Type B pancreatic cell (in vitro differentiated cells): ENCODE measurements at regions not wholly inside any gene's neighbourhood (a gene's known extent, or its start where the extent isn't known, plus 50 kb on each side); places are given as distances from the start of the nearest gene placed in this dataset.

Source experiments
- DNase-seq: peaks from one replicate; pipeline ENCODE4 v3.0.0; 2021; ENCODE audit warnings: mixed read lengths; ENCODE audit not compliant: unreplicated experiment; ENCODE audit errors: extremely low spot score
- H3K27ac Mint-ChIP-seq: 2 replicates; pipeline ENCODE4 v1.8.0; 2021; ENCODE audit warnings: mild to moderate bottlenecking, mixed read lengths
- H3K27me3 Mint-ChIP-seq: 2 replicates; pipeline ENCODE4 v1.8.0; 2021; ENCODE audit warnings: mixed read lengths
- H3K36me3 Mint-ChIP-seq: 2 replicates; pipeline ENCODE4 v1.8.0; 2021; ENCODE audit warnings: mixed read lengths
- H3K4me1 Mint-ChIP-seq: one replicate; pipeline ENCODE4 v1.8.0; 2021; ENCODE audit warnings: mixed read lengths; ENCODE audit not compliant: unreplicated experiment
- H3K4me3 Mint-ChIP-seq: 2 replicates; pipeline ENCODE4 v1.8.0; 2021; ENCODE audit warnings: mild to moderate bottlenecking, mixed read lengths
- H3K9me3 Mint-ChIP-seq: 2 replicates; pipeline ENCODE4 v1.8.0; 2021; ENCODE audit warnings: mixed read lengths
- TF ChIP-seq, protein P1 (sequence below): fragments of 200-600 bp; sonication (generic); conservative IDR thresholded peaks from 2 replicates; pipeline ENCODE4 v1.5.0; 2021; ENCODE audit warnings: antibody characterized with exemption, mild to moderate bottlenecking

DNA sequence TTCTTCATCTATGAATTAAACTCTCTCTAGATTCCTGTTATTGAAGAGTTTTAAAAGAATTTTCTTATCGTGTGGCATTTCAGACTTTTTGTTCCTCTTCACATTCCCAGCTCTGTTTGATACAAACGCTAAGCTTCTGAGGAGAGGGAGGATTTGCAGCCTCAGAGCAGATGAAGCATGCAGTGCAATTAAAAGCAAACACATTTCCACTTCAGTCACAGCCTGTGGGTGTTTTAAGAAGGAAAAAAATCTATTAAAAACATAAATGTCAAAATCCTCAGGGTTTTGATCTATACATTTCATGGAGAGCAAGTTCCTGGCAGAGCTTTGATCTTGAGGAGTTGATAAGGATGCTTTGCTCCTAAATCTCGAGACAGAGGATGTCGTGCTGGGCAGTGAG, 442.4 kb upstream of the BOD1L1 start:
- Mint-ChIP-seq H3K36me3 (no peaks in the 10 kb centered on the region), H3K27me3 (peaks cover 12% of the 10 kb centered on the region), H3K9me3 (peaks cover 8% of the 10 kb centered on the region), H3K4me1 (no peaks in the 10 kb centered on the region), H3K4me3 (no peak overlapping the region), H3K27ac (no peak overlapping the region)
- DNase-seq, result no peak
- TF ChIP-seq, protein P1, sequence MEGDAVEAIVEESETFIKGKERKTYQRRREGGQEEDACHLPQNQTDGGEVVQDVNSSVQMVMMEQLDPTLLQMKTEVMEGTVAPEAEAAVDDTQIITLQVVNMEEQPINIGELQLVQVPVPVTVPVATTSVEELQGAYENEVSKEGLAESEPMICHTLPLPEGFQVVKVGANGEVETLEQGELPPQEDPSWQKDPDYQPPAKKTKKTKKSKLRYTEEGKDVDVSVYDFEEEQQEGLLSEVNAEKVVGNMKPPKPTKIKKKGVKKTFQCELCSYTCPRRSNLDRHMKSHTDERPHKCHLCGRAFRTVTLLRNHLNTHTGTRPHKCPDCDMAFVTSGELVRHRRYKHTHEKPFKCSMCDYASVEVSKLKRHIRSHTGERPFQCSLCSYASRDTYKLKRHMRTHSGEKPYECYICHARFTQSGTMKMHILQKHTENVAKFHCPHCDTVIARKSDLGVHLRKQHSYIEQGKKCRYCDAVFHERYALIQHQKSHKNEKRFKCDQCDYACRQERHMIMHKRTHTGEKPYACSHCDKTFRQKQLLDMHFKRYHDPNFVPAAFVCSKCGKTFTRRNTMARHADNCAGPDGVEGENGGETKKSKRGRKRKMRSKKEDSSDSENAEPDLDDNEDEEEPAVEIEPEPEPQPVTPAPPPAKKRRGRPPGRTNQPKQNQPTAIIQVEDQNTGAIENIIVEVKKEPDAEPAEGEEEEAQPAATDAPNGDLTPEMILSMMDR, result no peak

DNA sequence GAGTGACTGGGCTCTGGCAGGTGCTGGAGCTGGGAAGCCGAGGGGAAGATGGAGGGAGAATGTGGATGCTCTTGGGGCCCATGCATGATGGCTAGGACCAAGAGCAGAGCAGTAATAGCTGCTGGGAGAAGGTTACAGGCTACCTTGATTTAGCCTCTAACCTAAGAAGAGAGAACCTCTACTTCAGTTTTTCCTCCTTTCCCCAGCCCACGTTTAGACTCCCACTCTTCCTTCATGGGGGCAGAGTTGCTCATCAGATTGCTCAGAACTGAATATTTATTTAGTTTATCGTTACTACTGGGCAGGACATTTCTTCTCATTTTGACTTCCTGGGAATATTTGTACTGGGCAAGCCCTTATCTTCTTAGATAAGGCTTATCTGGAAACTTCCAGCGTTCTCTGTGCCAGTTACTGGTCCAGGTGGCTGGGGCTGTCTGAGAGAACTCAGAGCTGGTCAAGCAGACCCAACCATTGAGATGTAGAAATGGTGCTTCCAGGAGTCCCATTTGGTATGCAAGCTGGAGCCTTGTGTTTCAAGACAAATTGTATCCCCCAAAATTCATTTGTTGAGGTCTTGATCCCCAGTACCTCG, 442.9 kb upstream of the BOD1L1 start:
- H3K4me1 Mint-ChIP-seq, result no peaks in the 10 kb centered on the region
- no peak overlapping the region for H3K4me3 Mint-ChIP-seq
- TF ChIP-seq, protein P1, result no peak
- no peak for DNase-seq
- H3K27ac Mint-ChIP-seq, result no peak overlapping the region
- peaks cover 12% of the 10 kb centered on the region for H3K27me3 Mint-ChIP-seq
- no peaks in the 10 kb centered on the region for H3K36me3 Mint-ChIP-seq
- H3K9me3 Mint-ChIP-seq, result peaks cover 8% of the 10 kb centered on the region

DNA sequence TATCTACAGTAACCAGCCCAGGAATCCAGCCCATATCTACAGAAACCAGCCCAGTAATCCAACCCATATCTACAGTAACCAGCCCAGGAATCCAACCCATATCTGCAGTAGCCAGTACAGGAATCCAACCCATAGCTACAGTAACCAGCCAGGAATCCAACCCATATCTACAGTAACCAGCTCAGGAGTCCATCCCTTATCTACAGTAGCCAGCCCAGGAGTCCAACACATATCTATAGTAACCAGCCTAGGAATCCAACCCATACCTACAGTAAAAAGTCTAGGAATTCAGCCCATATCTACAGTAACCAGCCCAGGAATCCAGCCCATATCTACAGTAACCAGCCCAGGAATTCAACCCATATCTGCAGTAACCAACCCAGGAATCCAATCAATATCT, 445.0 kb upstream of the BOD1L1 start:
- H3K9me3 Mint-ChIP-seq, result peaks cover 8% of the 10 kb centered on the region
- DNase-seq, result no peak
- H3K4me3 Mint-ChIP-seq, result no peak overlapping the region
- TF ChIP-seq, protein P1, result no peak
- H3K27me3 Mint-ChIP-seq, result peaks cover 5% of the 10 kb centered on the region
- no peaks in the 10 kb centered on the region for H3K36me3 Mint-ChIP-seq
- H3K27ac Mint-ChIP-seq, result no peak overlapping the region
- H3K4me1 Mint-ChIP-seq, result no peaks in the 10 kb centered on the region

DNA sequence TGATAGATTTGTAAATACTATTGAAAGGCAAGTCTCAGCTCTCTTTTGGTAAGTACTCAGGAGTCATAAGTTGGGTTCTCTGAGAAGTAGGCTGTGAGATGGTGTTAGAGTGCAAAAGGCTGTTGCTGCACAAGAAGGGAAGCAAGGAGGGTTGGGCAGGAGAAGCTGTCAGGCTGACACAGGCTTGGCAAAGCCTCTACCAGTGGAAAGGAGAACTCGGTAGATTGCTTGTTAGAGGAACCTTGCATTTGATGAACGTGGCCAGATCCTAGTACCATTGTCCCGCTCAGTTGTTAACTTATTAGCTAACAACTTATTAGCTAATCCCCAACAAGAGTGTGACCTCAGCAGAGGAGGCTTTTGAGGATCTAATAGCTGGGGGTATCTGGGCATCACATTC, 449.3 kb upstream of the BOD1L1 start:
- no peak for DNase-seq
- H3K4me3 Mint-ChIP-seq, result no peak overlapping the region
- H3K4me1 Mint-ChIP-seq, result no peaks in the 10 kb centered on the region
- TF ChIP-seq, protein P1, result no peak
- H3K27ac Mint-ChIP-seq, result no peak overlapping the region
- H3K9me3 Mint-ChIP-seq, result peaks cover 8% of the 10 kb centered on the region
- H3K27me3 Mint-ChIP-seq, result no peaks in the 10 kb centered on the region
- no peaks in the 10 kb centered on the region for H3K36me3 Mint-ChIP-seq

DNA sequence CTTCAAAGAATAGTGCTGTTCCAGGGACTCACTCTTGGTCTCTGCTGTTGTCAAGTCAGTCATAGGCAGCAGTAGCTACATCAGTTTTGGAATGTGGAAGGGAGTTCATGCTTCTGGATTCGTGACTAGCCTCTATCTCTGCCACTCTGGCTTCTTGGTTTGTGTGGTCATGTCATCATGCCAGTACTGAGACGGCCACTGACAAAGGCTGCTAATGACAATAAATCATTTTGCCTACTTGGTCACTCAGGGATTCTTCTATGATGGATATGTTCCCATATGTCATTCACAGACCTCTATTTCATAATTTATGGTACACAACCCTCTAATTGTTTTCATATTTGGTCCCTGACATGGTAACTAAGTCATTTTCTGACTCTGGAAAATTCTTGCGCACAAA, 450.8 kb upstream of the BOD1L1 start:
- Mint-ChIP-seq H3K4me3 (no peak overlapping the region), H3K27me3 (no peaks in the 10 kb centered on the region), H3K4me1 (no peaks in the 10 kb centered on the region), H3K27ac (no peak overlapping the region), H3K9me3 (no peaks in the 10 kb centered on the region), H3K36me3 (no peaks in the 10 kb centered on the region)
- TF ChIP-seq, protein P1, result no peak
- DNase-seq, result no peak

DNA sequence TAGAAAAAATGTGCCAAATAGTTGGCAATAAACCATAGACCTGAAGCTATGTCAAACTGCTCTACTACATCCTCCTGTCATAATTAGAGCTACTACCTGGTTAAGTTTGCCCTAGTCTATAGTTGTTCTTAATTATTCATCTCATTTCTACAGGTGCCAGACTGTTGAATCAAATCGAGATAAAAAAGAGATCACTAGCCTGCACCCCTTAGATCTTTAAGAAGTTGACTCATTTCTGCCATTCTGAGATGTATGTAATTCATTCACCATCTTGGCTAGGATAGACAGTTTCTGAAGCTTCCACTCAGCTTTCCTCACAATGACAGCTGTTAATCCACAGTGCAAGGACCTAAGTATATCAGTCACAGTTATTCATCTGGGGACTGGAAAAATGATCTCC, 452.1 kb upstream of the BOD1L1 start:
- Mint-ChIP-seq H3K27me3 (no peaks in the 10 kb centered on the region), H3K9me3 (no peaks in the 10 kb centered on the region), H3K4me1 (no peaks in the 10 kb centered on the region), H3K4me3 (no peak overlapping the region), H3K36me3 (no peaks in the 10 kb centered on the region), H3K27ac (no peak overlapping the region)
- TF ChIP-seq, protein P1, result no peak
- no peak for DNase-seq
